ENCODE measurements at regions not wholly inside any gene's neighbourhood (a gene's known extent, or its start where the extent isn't known, plus 50 kb on each side); places are given as distances from the start of the nearest gene placed in this dataset.

DNA sequence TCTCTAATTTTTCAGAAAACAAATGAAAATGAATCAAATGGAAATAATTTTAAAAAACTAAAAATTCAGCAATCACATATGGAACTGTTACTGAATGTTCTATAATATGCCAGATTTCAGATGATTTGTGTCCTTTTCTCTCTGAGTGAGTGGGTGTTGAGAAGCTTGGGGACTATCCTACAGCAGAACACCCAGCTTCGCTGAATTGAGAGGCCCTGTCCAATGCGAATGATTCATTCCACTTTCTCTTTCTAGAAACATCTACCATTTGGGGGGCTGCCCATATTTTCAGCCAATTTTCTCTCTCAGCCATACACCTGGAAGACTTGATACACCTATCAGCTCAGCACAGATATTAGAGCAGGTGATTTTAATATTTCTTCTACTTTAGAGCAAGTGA, 1666.7 kb downstream of the EFNB2 start:
- TF ChIP-seq ZNF292 (tag by site-specific recombination; IDR thresholded peaks at IDR 0.05; ENCODE audit: borderline replicate concordance, low read depth) (no peak), ZBTB21 (tag by site-specific recombination; IDR thresholded peaks at IDR 0.05) (no peak), ZNF701 (tag by site-specific recombination; IDR thresholded peaks at IDR 0.05) (no peak), ZNF76 (tag by site-specific recombination; IDR thresholded peaks at IDR 0.05; ENCODE audit: borderline replicate concordance, low read depth) (no peak), GLIS2 (tag by site-specific recombination; IDR thresholded peaks at IDR 0.05) (no peak)
- TF ChIP-seq, protein P1, sequence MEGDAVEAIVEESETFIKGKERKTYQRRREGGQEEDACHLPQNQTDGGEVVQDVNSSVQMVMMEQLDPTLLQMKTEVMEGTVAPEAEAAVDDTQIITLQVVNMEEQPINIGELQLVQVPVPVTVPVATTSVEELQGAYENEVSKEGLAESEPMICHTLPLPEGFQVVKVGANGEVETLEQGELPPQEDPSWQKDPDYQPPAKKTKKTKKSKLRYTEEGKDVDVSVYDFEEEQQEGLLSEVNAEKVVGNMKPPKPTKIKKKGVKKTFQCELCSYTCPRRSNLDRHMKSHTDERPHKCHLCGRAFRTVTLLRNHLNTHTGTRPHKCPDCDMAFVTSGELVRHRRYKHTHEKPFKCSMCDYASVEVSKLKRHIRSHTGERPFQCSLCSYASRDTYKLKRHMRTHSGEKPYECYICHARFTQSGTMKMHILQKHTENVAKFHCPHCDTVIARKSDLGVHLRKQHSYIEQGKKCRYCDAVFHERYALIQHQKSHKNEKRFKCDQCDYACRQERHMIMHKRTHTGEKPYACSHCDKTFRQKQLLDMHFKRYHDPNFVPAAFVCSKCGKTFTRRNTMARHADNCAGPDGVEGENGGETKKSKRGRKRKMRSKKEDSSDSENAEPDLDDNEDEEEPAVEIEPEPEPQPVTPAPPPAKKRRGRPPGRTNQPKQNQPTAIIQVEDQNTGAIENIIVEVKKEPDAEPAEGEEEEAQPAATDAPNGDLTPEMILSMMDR (tag by site-specific recombination; IDR thresholded peaks at IDR 0.05) = no peak
